Upper lobe of left lung (tissue), 6 donors: ENCODE measurements at regions not wholly inside any gene's neighbourhood (a gene's known extent, or its start where the extent isn't known, plus 50 kb on each side); places are given as distances from the start of the nearest gene placed in this dataset.

Experiments used
- ATAC-seq, 2 donors: fragments of 200-7000 bp; cut with Tn5 transposase; one replicate each; pipeline ENCODE4 v1.9.1; 2022; ENCODE audit warnings: mild to moderate bottlenecking in 2 of 2, moderate library complexity in 2 of 2; ENCODE audit not compliant: low FRiP score in 2 of 2
- DNase-seq, 2 donors: peaks; one replicate each; pipeline ENCODE4 v3.0.0-alpha.2; 2019 to 2020
- H3K27ac ChIP-seq, 4 donors: fragments of 200-600 bp; sonication (generic); one replicate each; pipeline ENCODE4 v1.5.1; 2016 to 2019
- H3K27me3 ChIP-seq, 4 donors: fragments of 200-600 bp; sonication (generic); one replicate each; pipeline ENCODE4 v1.5.1; 2017 to 2019
- H3K36me3 ChIP-seq, 4 donors: fragments of 200-600 bp; sonication (generic); one replicate each; pipeline ENCODE4 v1.5.1; 2016 to 2019
- H3K4me1 ChIP-seq, 4 donors: fragments of 200-600 bp; sonication (generic); one replicate each; pipeline ENCODE4 v1.5.1; 2018 to 2019
- H3K4me3 ChIP-seq, 4 donors: fragments of 200-600 bp; sonication (generic); one replicate each; pipeline ENCODE4 v1.5.1; 2017 to 2019; ENCODE audit warnings: mild to moderate bottlenecking in 2 of 4, moderate library complexity in 1 of 4
- H3K9me3 ChIP-seq, 4 donors: fragments of 200-600 bp; sonication (generic); one replicate each; pipeline ENCODE4 v1.5.1; 2018 to 2019
- CTCF ChIP-seq, 6 experiments: fragments of 450-650 bp in 4 of 6; fragments of 200-600 bp in 2 of 6; sonication (generic) in 2 of 6; IDR thresholded peaks; one replicate each; pipeline ENCODE4 v1.5.1; 2016 to 2019; ENCODE audit warnings: antibody characterized with exemption in 6 of 6
- EP300 ChIP-seq, 4 donors: sonication (generic); formaldehyde crosslinking; IDR thresholded peaks; one replicate each; pipeline ENCODE4 v1.5.1; 2017; ENCODE audit warnings: antibody characterized with exemption in 4 of 4, control low read depth in 2 of 4
- POLR2A ChIP-seq, 4 donors: fragments of 450-650 bp; IDR thresholded peaks; one replicate each; pipeline ENCODE4 v1.5.1; 2016 to 2017; ENCODE audit warnings: antibody characterized with exemption in 4 of 4, mild to moderate bottlenecking in 2 of 4
- POLR2AphosphoS5 ChIP-seq, 2 donors: sonication (generic); formaldehyde crosslinking; IDR thresholded peaks; one replicate each; pipeline ENCODE4 v1.5.1; 2017; ENCODE audit warnings: antibody characterized with exemption in 2 of 2
- WGBS, 2 donors: methylation state at CpG; one replicate each; pipeline ENCODE4 v1.1.5; 2017 to 2018; 5-methylcytosine and 5-hydroxymethylcytosine counted together
- donor health status: DM: no; HTN: no; CAD: no; lungs with moderate emphysema.
- donor health status: DM: no; HTN: yes; CAD: no; lungs with severe emphysema.

GRCh38 chr9:106051545-106051944 lies 357.2 kb downstream of the TMEM38B start:
- Histone ChIP-seq H3K27ac (no peak overlapping the region), H3K4me1 (no peaks in the 10 kb centered on the region), H3K27me3 (no peaks in the 10 kb centered on the region), H3K36me3 (no peaks in the 10 kb centered on the region), H3K4me3 (no peak overlapping the region), H3K9me3 (no peaks in the 10 kb centered on the region)
- DNase-seq, result no peak
- 79 to 86% methylated on average over 3 of the region's 3 CpGs for WGBS, 2 donors
- ATAC-seq, result no peak
- TF ChIP-seq POLR2A (IDR thresholded peaks at IDR 0.05), result no peak

- 81 to 86% methylated on average over 2 of the region's 2 CpGs for WGBS, 2 donors
- no peak for ATAC-seq
- no peak for TF ChIP-seq POLR2AphosphoS5 (IDR thresholded peaks at IDR 0.05)
- TF ChIP-seq CTCF (IDR thresholded peaks at IDR 0.05), result no peak
- no peak for TF ChIP-seq EP300 (IDR thresholded peaks at IDR 0.05)
- no peak for TF ChIP-seq POLR2A (IDR thresholded peaks at IDR 0.05)
- no peaks in the 10 kb centered on the region for H3K4me1 ChIP-seq
- no peaks in the 10 kb centered on the region for H3K36me3 ChIP-seq
- no peak overlapping the region for H3K27ac ChIP-seq
- H3K27me3 ChIP-seq, result no peaks in the 10 kb centered on the region
- no peak overlapping the region for H3K4me3 ChIP-seq
- DNase-seq, result no peak
- no peaks in the 10 kb centered on the region for H3K9me3 ChIP-seq
These were observed 357.8 kb downstream of the TMEM38B start for GRCh38 chr9:106052166-106052565.

GRCh38 chr9:106052735-106053134 lies 358.4 kb downstream of the TMEM38B start:
- no peak for DNase-seq
- 60 to 94% methylated on average over 2 of the region's 2 CpGs for WGBS, 2 donors
- Histone ChIP-seq H3K36me3 (no peaks in the 10 kb centered on the region), H3K27me3 (no peaks in the 10 kb centered on the region), H3K9me3 (no peaks in the 10 kb centered on the region), H3K27ac (no peak overlapping the region), H3K4me3 (no peak overlapping the region), H3K4me1 (no peaks in the 10 kb centered on the region)
- TF ChIP-seq POLR2AphosphoS5 (IDR thresholded peaks at IDR 0.05), result no peak
- no peak for TF ChIP-seq EP300 (IDR thresholded peaks at IDR 0.05)
- no peak for TF ChIP-seq CTCF (IDR thresholded peaks at IDR 0.05)
- TF ChIP-seq POLR2A (IDR thresholded peaks at IDR 0.05), result no peak
- ATAC-seq, result no peak

GRCh38 chr9:106056328-106056727 lies 362.0 kb downstream of the TMEM38B start:
- TF ChIP-seq POLR2AphosphoS5 (IDR thresholded peaks at IDR 0.05) (no peak), CTCF (IDR thresholded peaks at IDR 0.05) (no peak), POLR2A (IDR thresholded peaks at IDR 0.05) (no peak), EP300 (IDR thresholded peaks at IDR 0.05) (no peak)
- ATAC-seq (no peak), DNase-seq (no peak)
- Histone ChIP-seq H3K27ac (no peak overlapping the region), H3K9me3 (peaks cover 0 to 3% (median 0%) of the 10 kb centered on the region in 4 donors), H3K36me3 (no peaks in the 10 kb centered on the region), H3K4me1 (no peaks in the 10 kb centered on the region), H3K4me3 (no peak overlapping the region), H3K27me3 (no peaks in the 10 kb centered on the region)

GRCh38 chr9:106058460-106058859 lies 364.1 kb downstream of the TMEM38B start:
- 87 to 92% methylated on average over 4 to 8 of the region's 8 CpGs for WGBS, 2 donors
- no peak for ATAC-seq

More at GRCh38 chr9:106058460-106058859, 364.1 kb downstream of the TMEM38B start:
- Histone ChIP-seq H3K36me3 (no peaks in the 10 kb centered on the region), H3K9me3 (peaks cover 0 to 3% (median 0%) of the 10 kb centered on the region in 4 donors), H3K27ac (no peak overlapping the region), H3K4me3 (no peak overlapping the region), H3K27me3 (no peaks in the 10 kb centered on the region), H3K4me1 (no peaks in the 10 kb centered on the region)
- TF ChIP-seq CTCF (IDR thresholded peaks at IDR 0.05) (no peak), EP300 (IDR thresholded peaks at IDR 0.05) (no peak), POLR2A (IDR thresholded peaks at IDR 0.05) (no peak), POLR2AphosphoS5 (IDR thresholded peaks at IDR 0.05) (no peak)
- peak in 1 of 2 donors; percentile 42 for DNase-seq
